ENCODE measurements at regions not wholly inside any gene's neighbourhood (a gene's known extent, or its start where the extent isn't known, plus 50 kb on each side); places are given as distances from the start of the nearest gene placed in this dataset.

DNA sequence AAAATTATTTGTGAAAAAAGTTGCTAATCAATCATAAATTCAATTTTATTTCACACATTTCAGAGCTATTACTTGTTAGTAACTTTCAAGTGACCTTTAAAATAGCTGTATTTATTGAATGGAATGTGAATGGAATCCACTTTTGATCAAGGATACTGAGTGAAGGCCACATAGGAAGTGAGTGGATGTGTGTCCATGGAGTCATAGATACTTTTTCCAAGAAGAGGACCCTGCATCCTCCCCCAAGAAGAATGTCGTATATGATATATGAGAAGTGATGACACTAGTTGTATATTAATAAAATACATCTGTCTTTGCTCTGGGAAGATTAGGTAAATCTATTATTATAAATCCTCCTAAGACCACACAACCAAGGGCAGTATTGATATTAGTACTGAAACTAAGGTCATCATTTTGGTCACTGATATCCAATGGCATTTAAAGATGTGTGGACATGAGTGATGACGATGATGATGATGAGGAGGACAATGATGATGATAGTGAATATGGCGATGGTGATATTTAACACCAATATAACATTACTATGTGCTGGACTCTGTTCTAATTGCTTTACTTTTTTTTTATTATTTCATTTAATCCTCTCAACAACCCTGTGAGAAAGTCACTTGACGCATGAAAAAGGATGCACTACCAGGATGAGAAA lies 493.0 kb upstream of the NR2F2 start:
- 84 to 89% methylated on average over 4 of the region's 4 CpGs for WGBS, 2 donors
- DNase-seq (no peak), ATAC-seq (no peak)
- Histone ChIP-seq H3K27ac (no peak overlapping the region), H3K4me1 (no peaks in the 10 kb centered on the region), H3K9me3 (no peaks in the 10 kb centered on the region), H3K27me3 (no peaks in the 10 kb centered on the region), H3K36me3 (replicated peaks in 1 of 2; ENCODE audit: insufficient read depth in 1 of 2, low read depth in 2 of 2) (no peaks in the 10 kb centered on the region), H3K4me3 (no peak overlapping the region)
- TF ChIP-seq, protein P1, sequence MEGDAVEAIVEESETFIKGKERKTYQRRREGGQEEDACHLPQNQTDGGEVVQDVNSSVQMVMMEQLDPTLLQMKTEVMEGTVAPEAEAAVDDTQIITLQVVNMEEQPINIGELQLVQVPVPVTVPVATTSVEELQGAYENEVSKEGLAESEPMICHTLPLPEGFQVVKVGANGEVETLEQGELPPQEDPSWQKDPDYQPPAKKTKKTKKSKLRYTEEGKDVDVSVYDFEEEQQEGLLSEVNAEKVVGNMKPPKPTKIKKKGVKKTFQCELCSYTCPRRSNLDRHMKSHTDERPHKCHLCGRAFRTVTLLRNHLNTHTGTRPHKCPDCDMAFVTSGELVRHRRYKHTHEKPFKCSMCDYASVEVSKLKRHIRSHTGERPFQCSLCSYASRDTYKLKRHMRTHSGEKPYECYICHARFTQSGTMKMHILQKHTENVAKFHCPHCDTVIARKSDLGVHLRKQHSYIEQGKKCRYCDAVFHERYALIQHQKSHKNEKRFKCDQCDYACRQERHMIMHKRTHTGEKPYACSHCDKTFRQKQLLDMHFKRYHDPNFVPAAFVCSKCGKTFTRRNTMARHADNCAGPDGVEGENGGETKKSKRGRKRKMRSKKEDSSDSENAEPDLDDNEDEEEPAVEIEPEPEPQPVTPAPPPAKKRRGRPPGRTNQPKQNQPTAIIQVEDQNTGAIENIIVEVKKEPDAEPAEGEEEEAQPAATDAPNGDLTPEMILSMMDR (IDR thresholded peaks at IDR 0.05): no peak
- no peak for TF ChIP-seq POLR2A (IDR thresholded peaks at IDR 0.05)
- intact Hi-C loops (cut with DNase I): no loop called here

DNA sequence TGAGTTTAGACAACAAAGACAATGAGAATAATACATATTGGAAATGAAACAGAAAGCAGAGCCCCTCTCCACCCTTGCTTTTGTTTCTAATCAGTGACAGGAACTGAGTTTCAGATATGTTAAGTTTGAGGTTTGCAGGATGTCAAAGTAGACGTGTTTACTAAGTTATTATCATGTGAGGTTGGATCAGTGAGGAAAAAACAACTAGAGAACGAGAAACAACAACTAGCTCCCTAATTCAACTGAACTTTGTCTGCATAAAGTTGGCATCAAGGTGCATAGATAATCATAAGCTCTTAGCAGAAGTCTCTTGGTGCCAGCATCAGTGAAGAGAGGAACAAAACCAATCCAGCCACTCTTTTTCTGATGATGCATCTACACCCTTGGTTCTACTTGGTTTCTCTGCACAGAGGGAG lies 491.1 kb upstream of the NR2F2 start:
- Histone ChIP-seq H3K9me3 (no peaks in the 10 kb centered on the region), H3K4me1 (no peaks in the 10 kb centered on the region), H3K36me3 (replicated peaks in 1 of 2; ENCODE audit: insufficient read depth in 1 of 2, low read depth in 2 of 2) (no peaks in the 10 kb centered on the region), H3K27me3 (no peaks in the 10 kb centered on the region), H3K4me3 (no peak overlapping the region), H3K27ac (no peak overlapping the region)
- intact Hi-C loops (cut with DNase I): no loop called here
- DNase-seq (no peak), ATAC-seq (no peak)
- 31 to 33% methylated on average over 2 of the region's 2 CpGs for WGBS, 2 donors
- TF ChIP-seq, protein P1 (IDR thresholded peaks at IDR 0.05): no peak
- TF ChIP-seq POLR2A (IDR thresholded peaks at IDR 0.05): no peak

DNA sequence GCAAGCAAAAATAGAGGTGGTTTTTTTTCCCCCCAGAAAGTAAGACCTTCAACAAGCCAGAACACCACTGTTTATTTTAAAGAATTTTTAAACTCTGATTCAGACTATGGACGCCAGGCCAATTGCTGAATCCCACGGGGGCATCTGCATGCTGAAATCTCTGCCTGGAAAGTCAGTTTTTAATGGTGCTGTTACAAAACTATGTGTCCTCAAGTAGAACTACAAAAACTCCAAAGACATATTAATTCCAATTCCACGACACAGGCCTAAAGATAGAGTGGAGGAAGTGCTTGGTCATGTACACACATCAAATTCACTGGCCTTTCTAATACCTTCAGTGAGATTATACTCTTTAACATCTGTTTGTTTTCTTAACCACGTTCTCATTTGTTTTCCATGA lies 490.5 kb upstream of the NR2F2 start:
- Histone ChIP-seq H3K27me3 (no peaks in the 10 kb centered on the region), H3K9me3 (no peaks in the 10 kb centered on the region), H3K4me1 (no peaks in the 10 kb centered on the region), H3K4me3 (no peak overlapping the region), H3K36me3 (replicated peaks in 1 of 2; ENCODE audit: insufficient read depth in 1 of 2, low read depth in 2 of 2) (no peaks in the 10 kb centered on the region), H3K27ac (peak overlapping the region in 1 of 4 donors; percentile 17)
- DNase-seq (peak in 2 of 4 donors; percentile 20 to 24), ATAC-seq (no peak)
- WGBS, 2 donors: 60% methylated on average over 4 of the region's 4 CpGs
- TF ChIP-seq POLR2A (IDR thresholded peaks at IDR 0.05): no peak
- TF ChIP-seq, protein P1 (IDR thresholded peaks at IDR 0.05): no peak
- intact Hi-C loops (cut with DNase I): no loop called here

DNA sequence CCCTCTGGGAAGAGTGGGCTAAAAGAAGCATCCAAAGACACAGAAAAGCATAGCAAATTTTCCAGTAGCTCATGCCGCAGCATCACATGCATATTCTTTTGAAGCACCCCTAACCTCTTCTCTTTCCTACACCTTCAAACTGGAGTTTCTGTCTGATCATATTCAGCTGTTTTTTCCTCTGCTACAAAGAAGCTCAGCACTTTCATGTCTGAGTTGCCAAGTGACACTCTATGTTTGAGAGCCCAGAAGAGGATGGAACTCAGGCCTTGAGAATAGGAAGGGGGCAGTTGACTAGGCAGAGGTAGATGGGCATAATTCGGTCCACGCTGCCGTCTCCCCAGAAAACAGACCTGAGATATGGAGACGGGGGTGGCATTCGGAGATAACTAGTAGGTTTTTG lies 489.6 kb upstream of the NR2F2 start:
- no peak overlapping the region for H3K27ac ChIP-seq
- no peaks in the 10 kb centered on the region for H3K27me3 ChIP-seq
- H3K4me1 ChIP-seq: no peaks in the 10 kb centered on the region
- ATAC-seq: no peak
- no peaks in the 10 kb centered on the region for H3K9me3 ChIP-seq
- 82 to 86% methylated on average over 6 of the region's 6 CpGs for WGBS, 2 donors
- TF ChIP-seq, protein P1 (IDR thresholded peaks at IDR 0.05): no peak
- no peak for TF ChIP-seq POLR2A (IDR thresholded peaks at IDR 0.05)
- DNase-seq: no peak
- no peaks in the 10 kb centered on the region for H3K36me3 ChIP-seq (replicated peaks in 1 of 2; ENCODE audit: insufficient read depth in 1 of 2, low read depth in 2 of 2)
- H3K4me3 ChIP-seq: no peak overlapping the region
- intact Hi-C loops (cut with DNase I): no loop called here

DNA sequence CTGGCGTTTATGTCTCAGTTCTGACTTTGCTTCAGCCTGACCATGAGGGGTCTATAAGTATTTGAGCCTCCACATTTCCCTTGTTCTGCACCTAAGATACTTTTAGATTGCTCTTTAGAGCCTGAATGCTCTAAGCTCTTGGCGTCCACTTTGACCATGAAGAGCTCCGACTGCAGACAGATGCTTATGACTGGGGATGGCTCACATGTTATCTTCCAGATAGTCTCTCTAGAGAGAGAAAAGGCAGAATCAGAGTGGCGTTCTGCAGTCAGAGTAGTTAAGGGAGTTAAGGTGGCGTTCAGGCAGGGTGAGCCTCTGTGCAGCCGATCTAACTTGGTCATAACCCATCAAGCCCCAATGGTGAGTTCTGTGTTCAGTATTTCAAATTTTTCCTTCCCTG lies 487.9 kb upstream of the NR2F2 start:
- Histone ChIP-seq H3K9me3 (no peaks in the 10 kb centered on the region), H3K27ac (no peak overlapping the region), H3K4me1 (no peaks in the 10 kb centered on the region), H3K4me3 (no peak overlapping the region), H3K36me3 (replicated peaks in 1 of 2; ENCODE audit: insufficient read depth in 1 of 2, low read depth in 2 of 2) (no peaks in the 10 kb centered on the region), H3K27me3 (no peaks in the 10 kb centered on the region)
- TF ChIP-seq, protein P1 (IDR thresholded peaks at IDR 0.05): no peak
- TF ChIP-seq POLR2A (IDR thresholded peaks at IDR 0.05): no peak
- WGBS, 2 donors: 72 to 75% methylated on average over 6 of the region's 6 CpGs
- DNase-seq (no peak), ATAC-seq (no peak)
- intact Hi-C loops (cut with DNase I): no loop called here

Measured in body of pancreas (tissue), 4 donors.